GM12873 (cell line): ENCODE measurements at regions not wholly inside any gene's neighbourhood (a gene's known extent, or its start where the extent isn't known, plus 50 kb on each side); places are given as distances from the start of the nearest gene placed in this dataset.

Source experiments
- CTCF ChIP-seq: IDR thresholded peaks from 2 replicates; pipeline ENCODE4 v1.5.1; 2012; ENCODE audit warnings: low read depth, mild to moderate bottlenecking, moderate library complexity, low read length, control low read depth; ENCODE audit not compliant: insufficient read depth; ENCODE audit errors: missing control alignments

GRCh38 chr5:87741881-87742280 lies 329.2 kb upstream of the CCNH start:
- no peak for TF ChIP-seq CTCF

GRCh38 chr5:87735923-87736322 lies 323.2 kb upstream of the CCNH start:
- TF ChIP-seq CTCF = no peak

GRCh38 chr5:87733897-87734296 lies 321.2 kb upstream of the CCNH start:
- no peak for TF ChIP-seq CTCF

- TF ChIP-seq CTCF = no peak
These were observed 320.4 kb upstream of the CCNH start for GRCh38 chr5:87732875-87733768.

GRCh38 chr5:87729781-87730180 lies 317.1 kb upstream of the CCNH start:
- TF ChIP-seq CTCF = no peak

GRCh38 chr5:87722286-87722685 lies 309.6 kb upstream of the CCNH start:
- TF ChIP-seq CTCF = no peak

GRCh38 chr5:87717761-87718160 lies 305.0 kb upstream of the CCNH start:
- TF ChIP-seq CTCF = no peak
